ENCODE measurements at regions not wholly inside any gene's neighbourhood (a gene's known extent, or its start where the extent isn't known, plus 50 kb on each side); places are given as distances from the start of the nearest gene placed in this dataset.

- no peak overlapping the region for H3K27ac ChIP-seq (ENCODE audit: insufficient read depth, low read depth, low read length)
- TF ChIP-seq POLR2A (IDR thresholded peaks at IDR 0.05; ENCODE audit: low read depth, low read length), result no peak
- FAIRE-seq, result no peak
- no peak for DNase-seq (ENCODE audit: low read depth, low spot score)
- H3K9me1 ChIP-seq (replicated peaks; ENCODE audit: control insufficient read depth, extremely low read depth, insufficient read depth, low read length), result no peaks in the 10 kb centered on the region
- no peaks in the 10 kb centered on the region for H3K36me3 ChIP-seq (ENCODE audit: control insufficient read depth in 2 of 2, extremely low read depth in 1 of 2, insufficient read depth in 2 of 2, low read length in 2 of 2)
- no peaks in the 10 kb centered on the region for H3K79me2 ChIP-seq (ENCODE audit: control insufficient read depth, insufficient read depth, low read length)
- no peak overlapping the region for H2AFZ ChIP-seq (ENCODE audit: low read depth, low read length)
- no TSS peak for BruUV-seq (replicated peaks)
- no peak overlapping the region for H3K4me2 ChIP-seq (ENCODE audit: insufficient read depth, low read length)
- H3K27me3 ChIP-seq (ENCODE audit: control insufficient read depth in 2 of 2, insufficient read depth in 2 of 2, low read length in 2 of 2), result no peaks in the 10 kb centered on the region
- no peak overlapping the region for H3K9ac ChIP-seq (replicated peaks; ENCODE audit: extremely low read depth, insufficient read depth, low read length)
- ChIA-PET POLR2A (no interaction called here), CTCF (no interaction called here)
- H3K4me3 ChIP-seq (replicated peaks in 1 of 3; ENCODE audit: insufficient read depth in 1 of 3, low read depth in 1 of 3, low read length in 3 of 3), result no peak overlapping the region
- H3K9me3 ChIP-seq (replicated peaks; ENCODE audit: control insufficient read depth, insufficient read depth, low read length), result peaks cover 7% of the 10 kb centered on the region
- dilution Hi-C loops (cut with MboI; ENCODE audit: extremely low pct_ligation_motif_present, low sequenced_read_pairs), result no loop called here
- no peaks in the 10 kb centered on the region for H3K4me1 ChIP-seq (ENCODE audit: control insufficient read depth, extremely low read depth, insufficient read depth, low read length)
- intact Hi-C loops (cut with micrococcal nuclease), result no loop called here
- no peaks in the 10 kb centered on the region for H4K20me1 ChIP-seq (replicated peaks; ENCODE audit: control insufficient read depth, extremely low read depth, insufficient read depth, low read length)
These were observed 1042.2 kb downstream of the BCL11B start for GRCh38 chr14:98229656-98230366.

- DNase-seq (ENCODE audit: low read depth, low spot score) (no peak), FAIRE-seq (no peak)
- no peak overlapping the region for H3K27ac ChIP-seq (ENCODE audit: insufficient read depth, low read depth, low read length)
- H3K4me2 ChIP-seq (ENCODE audit: insufficient read depth, low read length), result no peak overlapping the region
- dilution Hi-C loops (cut with MboI; ENCODE audit: extremely low pct_ligation_motif_present, low sequenced_read_pairs), result no loop called here
- no peaks in the 10 kb centered on the region for H3K79me2 ChIP-seq (ENCODE audit: control insufficient read depth, insufficient read depth, low read length)
- intact Hi-C loops (cut with micrococcal nuclease), result no loop called here
- no peaks in the 10 kb centered on the region for H3K9me1 ChIP-seq (replicated peaks; ENCODE audit: control insufficient read depth, extremely low read depth, insufficient read depth, low read length)
- no TSS peak for BruUV-seq (replicated peaks)
- H3K9me3 ChIP-seq (replicated peaks; ENCODE audit: control insufficient read depth, insufficient read depth, low read length), result peaks cover 7% of the 10 kb centered on the region
- POLR2A ChIA-PET, result no interaction called here
- CTCF ChIA-PET, result no interaction called here
- H3K36me3 ChIP-seq (ENCODE audit: control insufficient read depth in 2 of 2, extremely low read depth in 1 of 2, insufficient read depth in 2 of 2, low read length in 2 of 2), result no peaks in the 10 kb centered on the region
- no peak overlapping the region for H3K9ac ChIP-seq (replicated peaks; ENCODE audit: extremely low read depth, insufficient read depth, low read length)
- H3K4me3 ChIP-seq (replicated peaks in 1 of 3; ENCODE audit: insufficient read depth in 1 of 3, low read depth in 1 of 3, low read length in 3 of 3), result no peak overlapping the region
- H2AFZ ChIP-seq (ENCODE audit: low read depth, low read length), result no peak overlapping the region
- TF ChIP-seq POLR2AphosphoS5 (IDR thresholded peaks at IDR 0.05; ENCODE audit: insufficient read depth, low read depth, low read length) (no peak), JUN (IDR thresholded peaks at IDR 0.05; ENCODE audit: borderline replicate concordance, insufficient read depth, insufficient read length, low read depth) (no peak), MAX (IDR thresholded peaks at IDR 0.05; ENCODE audit: insufficient read depth, insufficient read length) (no peak), EZH2 (IDR thresholded peaks at IDR 0.05; ENCODE audit: borderline replicate concordance, low read depth, low read length, severe bottlenecking) (no peak), MYC (IDR thresholded peaks at IDR 0.05; ENCODE audit: low read depth, low read length) (no peak), FOS (IDR thresholded peaks at IDR 0.05; ENCODE audit: borderline replicate concordance, insufficient read depth, low read length) (no peak), POLR2A (IDR thresholded peaks at IDR 0.05; ENCODE audit: low read depth, low read length) (no peak), GATA2 (IDR thresholded peaks at IDR 0.05; ENCODE audit: insufficient read depth, insufficient read length, low read depth, low read length) (no peak), CTCF (IDR thresholded peaks at IDR 0.05; ENCODE audit: extremely low read depth in 1 of 2, insufficient read depth in 1 of 2, low read depth in 1 of 2, low read length in 2 of 2) (no peak)
- H3K4me1 ChIP-seq (ENCODE audit: control insufficient read depth, extremely low read depth, insufficient read depth, low read length), result no peaks in the 10 kb centered on the region
- H3K27me3 ChIP-seq (ENCODE audit: control insufficient read depth in 2 of 2, insufficient read depth in 2 of 2, low read length in 2 of 2), result no peaks in the 10 kb centered on the region
- H4K20me1 ChIP-seq (replicated peaks; ENCODE audit: control insufficient read depth, extremely low read depth, insufficient read depth, low read length), result no peaks in the 10 kb centered on the region
These were observed 1041.6 kb downstream of the BCL11B start for GRCh38 chr14:98230411-98230810.
